ENCODE measurements at regions not wholly inside any gene's neighbourhood (a gene's known extent, or its start where the extent isn't known, plus 50 kb on each side); places are given as distances from the start of the nearest gene placed in this dataset.
"Not testable (repeated sequence)": the region's sequence is repeated elsewhere in the genome, so short reads cannot be mapped to it uniquely, and the experiment has no call there.

GRCh38 chr13:76293751-76294150, 592.5 kb downstream of the KCTD12 start:
- peak; percentile 39 for DNase-seq (ENCODE audit: low read depth)
- TF ChIP-seq CTCF (conservative IDR thresholded peaks at IDR 0.05; ENCODE audit: low read depth, low read length) = no peak
- H3K4me3 ChIP-seq (ENCODE audit: low read depth, low read length) = no peak overlapping the region

- DNase-seq (ENCODE audit: low read depth) = peak; percentile 91
- no peak overlapping the region for H3K4me3 ChIP-seq (ENCODE audit: low read depth, low read length)
- TF ChIP-seq CTCF (conservative IDR thresholded peaks at IDR 0.05; ENCODE audit: low read depth, low read length) = no peak
Measured at GRCh38 chr13:76293346-76293745, 592.9 kb downstream of the KCTD12 start.

GRCh38 chr13:76292726-76293125, 593.5 kb downstream of the KCTD12 start:
- no peak for TF ChIP-seq CTCF (conservative IDR thresholded peaks at IDR 0.05; ENCODE audit: low read depth, low read length)
- DNase-seq (ENCODE audit: low read depth) = peak; percentile 67
- H3K4me3 ChIP-seq (ENCODE audit: low read depth, low read length) = no peak overlapping the region

- no peak overlapping the region for H3K4me3 ChIP-seq (ENCODE audit: low read depth, low read length)
- no peak for DNase-seq (ENCODE audit: low read depth)
- TF ChIP-seq CTCF (conservative IDR thresholded peaks at IDR 0.05; ENCODE audit: low read depth, low read length) = no peak
Measured at GRCh38 chr13:76292031-76292430, 594.2 kb downstream of the KCTD12 start.

- TF ChIP-seq CTCF (conservative IDR thresholded peaks at IDR 0.05; ENCODE audit: low read depth, low read length) = no peak
- H3K4me3 ChIP-seq (ENCODE audit: low read depth, low read length) = no peak overlapping the region
- DNase-seq (ENCODE audit: low read depth) = no peak
Measured at GRCh38 chr13:76289558-76289957, 596.6 kb downstream of the KCTD12 start.

- TF ChIP-seq CTCF (conservative IDR thresholded peaks at IDR 0.05; ENCODE audit: low read depth, low read length) = no peak
- no peak overlapping the region for H3K4me3 ChIP-seq (ENCODE audit: low read depth, low read length)
- peak; percentile 85 for DNase-seq (ENCODE audit: low read depth)
Measured at GRCh38 chr13:76286178-76286577, 600.0 kb downstream of the KCTD12 start.

- no peak for TF ChIP-seq CTCF (conservative IDR thresholded peaks at IDR 0.05; ENCODE audit: low read depth, low read length)
- no peak for DNase-seq (ENCODE audit: low read depth)
- no peak overlapping the region for H3K4me3 ChIP-seq (ENCODE audit: low read depth, low read length)
Measured at GRCh38 chr13:76285463-76285862, 600.7 kb downstream of the KCTD12 start.

GRCh38 chr13:76279766-76280165, 606.4 kb downstream of the KCTD12 start:
- not testable (repeated sequence) for DNase-seq (ENCODE audit: low read depth); H3K4me3 ChIP-seq (ENCODE audit: low read depth, low read length)
